DND-41 (cell line): ENCODE measurements at regions not wholly inside any gene's neighbourhood (a gene's known extent, or its start where the extent isn't known, plus 50 kb on each side); places are given as distances from the start of the nearest gene placed in this dataset.
A peak's percentile ranks its signal among the peaks of the same experiment; 100 is the strongest.

Source experiments
- ATAC-seq: fragments of 200-7000 bp; cut with Tn5 transposase; 3 replicates; pipeline ENCODE4 v1.9.1; 2021; ENCODE audit warnings: low read depth; ENCODE audit not compliant: insufficient read depth
- DNase-seq: peaks from one replicate; pipeline ENCODE4 v3.0.0-alpha.2; 2020
- H2AFZ ChIP-seq: 2 replicates; pipeline ENCODE4 v1.6.0; 2012; ENCODE audit warnings: low read depth, low read length
- H3K27ac ChIP-seq: 2 replicates; pipeline ENCODE4 v1.5.1; 2012; ENCODE audit warnings: low read length, inconsistent platforms
- H3K27me3 ChIP-seq: fragments of 200-600 bp; sonication (generic); 2 replicates; pipeline ENCODE4 v1.6.0; 2012; ENCODE audit warnings: low read length, mild to moderate bottlenecking, inconsistent platforms; ENCODE audit not compliant: insufficient read depth, poor library complexity
- H3K36me3 ChIP-seq: 2 replicates; pipeline ENCODE4 v1.5.1; 2012; ENCODE audit warnings: low read length, inconsistent platforms; ENCODE audit not compliant: insufficient read depth
- H3K4me1 ChIP-seq: 2 replicates; pipeline ENCODE4 v1.5.1; 2012; ENCODE audit warnings: mild to moderate bottlenecking, low read length; ENCODE audit not compliant: insufficient read depth
- H3K4me2 ChIP-seq: 2 replicates; pipeline ENCODE4 v1.6.0; 2012; ENCODE audit warnings: mild to moderate bottlenecking, moderate library complexity, low read length, inconsistent platforms; ENCODE audit not compliant: insufficient read depth
- H3K4me3 ChIP-seq, 2 experiments: fragments of 200-600 bp in 1 of 2; shearing (Covaris generic) in 1 of 2; 2 replicates each; pipeline ENCODE4 v1.5.1; 2012 to 2016; ENCODE audit warnings: inconsistent platforms in 2 of 2, low read length in 2 of 2, mild to moderate bottlenecking in 2 of 2, low read depth in 1 of 2, moderate library complexity in 1 of 2
- H3K79me2 ChIP-seq: 2 replicates; pipeline ENCODE4 v1.6.0; 2012; ENCODE audit warnings: low read length, inconsistent platforms; ENCODE audit not compliant: insufficient read depth
- H3K9ac ChIP-seq: 2 replicates; pipeline ENCODE4 v1.6.0; 2012; ENCODE audit warnings: low read depth, mild to moderate bottlenecking, inconsistent platforms, low read length, moderate library complexity
- H3K9me3 ChIP-seq: 2 replicates; pipeline ENCODE4 v1.5.1; 2012; ENCODE audit warnings: low read length, moderate library complexity, mild to moderate bottlenecking, inconsistent platforms; ENCODE audit not compliant: insufficient read depth, severe bottlenecking
- H4K20me1 ChIP-seq: 2 replicates; pipeline ENCODE4 v1.6.0; 2012; ENCODE audit warnings: low read length; ENCODE audit not compliant: insufficient read depth
- EZH2 ChIP-seq: IDR thresholded peaks from 3 replicates; pipeline ENCODE4 v1.6.1; 2012; ENCODE audit warnings: borderline replicate concordance, low read depth, mild to moderate bottlenecking, moderate library complexity, low read length, inconsistent platforms; ENCODE audit not compliant: severe bottlenecking
- TF ChIP-seq, protein P1 (sequence below): IDR thresholded peaks from 2 replicates; pipeline ENCODE4 v1.5.1; 2012; ENCODE audit warnings: borderline replicate concordance, low read length, moderate library complexity, mild to moderate bottlenecking; ENCODE audit not compliant: poor library complexity, severe bottlenecking; ENCODE audit errors: extremely low read depth

DNA sequence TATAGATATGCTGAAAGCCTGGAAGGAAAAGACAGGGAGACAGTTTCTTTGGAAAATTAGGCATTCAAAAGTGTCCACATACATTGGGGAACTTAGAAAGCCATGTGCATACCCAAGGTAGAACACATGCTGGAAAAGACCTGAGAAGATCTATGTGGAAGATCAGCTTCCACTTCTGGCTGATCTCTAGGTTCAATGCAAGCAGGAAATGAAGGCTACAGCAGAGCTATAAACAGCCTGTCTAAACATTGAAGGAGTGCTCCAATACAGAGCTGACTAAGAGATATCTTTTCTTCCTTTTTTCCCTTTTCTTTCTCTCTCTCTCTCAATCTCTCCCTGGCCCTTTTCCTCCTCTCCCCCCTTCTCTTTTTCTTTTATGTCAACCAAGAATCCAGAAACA, 73.6 kb upstream of the TCF12 start:
- H3K9me3 ChIP-seq = no peaks in the 10 kb centered on the region
- H3K27me3 ChIP-seq = no peaks in the 10 kb centered on the region
- H3K4me3 ChIP-seq = no peak overlapping the region
- H4K20me1 ChIP-seq = no peaks in the 10 kb centered on the region
- ATAC-seq = peak; percentile 53; the same call in 1 of the 3 replicates
- H3K27ac ChIP-seq = peak overlapping the region; percentile 21; the same call in 1 of the 2 replicates
- H3K9ac ChIP-seq = no peak overlapping the region
- H3K4me1 ChIP-seq = peaks cover 8% of the 10 kb centered on the region
- no peaks in the 10 kb centered on the region for H3K36me3 ChIP-seq
- no peak for TF ChIP-seq EZH2
- TF ChIP-seq, protein P1, sequence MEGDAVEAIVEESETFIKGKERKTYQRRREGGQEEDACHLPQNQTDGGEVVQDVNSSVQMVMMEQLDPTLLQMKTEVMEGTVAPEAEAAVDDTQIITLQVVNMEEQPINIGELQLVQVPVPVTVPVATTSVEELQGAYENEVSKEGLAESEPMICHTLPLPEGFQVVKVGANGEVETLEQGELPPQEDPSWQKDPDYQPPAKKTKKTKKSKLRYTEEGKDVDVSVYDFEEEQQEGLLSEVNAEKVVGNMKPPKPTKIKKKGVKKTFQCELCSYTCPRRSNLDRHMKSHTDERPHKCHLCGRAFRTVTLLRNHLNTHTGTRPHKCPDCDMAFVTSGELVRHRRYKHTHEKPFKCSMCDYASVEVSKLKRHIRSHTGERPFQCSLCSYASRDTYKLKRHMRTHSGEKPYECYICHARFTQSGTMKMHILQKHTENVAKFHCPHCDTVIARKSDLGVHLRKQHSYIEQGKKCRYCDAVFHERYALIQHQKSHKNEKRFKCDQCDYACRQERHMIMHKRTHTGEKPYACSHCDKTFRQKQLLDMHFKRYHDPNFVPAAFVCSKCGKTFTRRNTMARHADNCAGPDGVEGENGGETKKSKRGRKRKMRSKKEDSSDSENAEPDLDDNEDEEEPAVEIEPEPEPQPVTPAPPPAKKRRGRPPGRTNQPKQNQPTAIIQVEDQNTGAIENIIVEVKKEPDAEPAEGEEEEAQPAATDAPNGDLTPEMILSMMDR = no peak
- peak overlapping the region; percentile 50 for H2AFZ ChIP-seq
- H3K79me2 ChIP-seq = no peaks in the 10 kb centered on the region
- no peak for DNase-seq
- no peak overlapping the region for H3K4me2 ChIP-seq

DNA sequence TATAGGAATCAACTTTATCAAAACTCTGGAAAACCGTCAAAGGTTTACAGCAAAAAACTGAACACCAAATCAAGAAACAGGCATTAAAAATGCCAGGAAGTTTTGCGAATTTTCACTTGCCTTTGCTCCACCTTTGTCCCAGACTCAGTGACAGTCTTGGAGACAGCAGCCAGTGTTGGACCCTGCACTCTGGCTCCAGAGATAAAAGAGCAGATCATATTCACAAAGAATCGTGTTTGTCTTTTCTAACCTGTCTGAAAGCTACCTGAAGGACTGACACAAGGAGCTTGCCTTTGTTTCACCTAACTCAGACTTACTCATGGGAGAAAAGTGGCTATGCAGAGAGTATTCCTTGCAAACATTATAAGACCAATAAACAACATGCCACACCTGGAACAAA, 74.0 kb upstream of the TCF12 start:
- ATAC-seq (no peak), DNase-seq (no peak)
- TF ChIP-seq, protein P1 = no peak
- no peak for TF ChIP-seq EZH2
- no peak overlapping the region for H3K9ac ChIP-seq
- H3K4me2 ChIP-seq = no peak overlapping the region
- H3K27ac ChIP-seq = peak overlapping the region; percentile 21; the same call in 1 of the 2 replicates
- H3K27me3 ChIP-seq = no peaks in the 10 kb centered on the region
- peak overlapping the region; percentile 50 for H2AFZ ChIP-seq
- no peaks in the 10 kb centered on the region for H4K20me1 ChIP-seq
- no peaks in the 10 kb centered on the region for H3K36me3 ChIP-seq
- H3K9me3 ChIP-seq = no peaks in the 10 kb centered on the region
- H3K4me1 ChIP-seq = peaks cover 12% of the 10 kb centered on the region
- no peak overlapping the region for H3K4me3 ChIP-seq
- H3K79me2 ChIP-seq = no peaks in the 10 kb centered on the region

DNA sequence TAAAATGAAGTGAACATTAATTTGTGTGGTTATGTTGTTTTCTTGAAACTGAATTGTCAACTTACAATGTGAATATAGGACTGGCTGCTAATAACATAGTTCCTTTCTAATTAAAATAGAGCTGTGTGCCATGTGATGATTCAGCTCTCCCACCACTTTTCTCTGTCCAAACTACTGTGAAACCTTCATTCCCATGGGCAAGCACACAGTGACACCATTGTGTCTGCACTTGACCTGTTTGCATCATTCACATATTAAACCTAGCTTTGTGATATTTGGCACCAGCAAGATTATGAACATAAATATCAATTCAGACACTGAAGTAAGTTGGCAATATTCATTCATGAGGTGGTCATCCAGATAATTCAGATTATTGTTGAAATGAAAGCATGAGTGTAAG, 78.8 kb upstream of the TCF12 start:
- H3K36me3 ChIP-seq = no peaks in the 10 kb centered on the region

More for the DNA sequence above, 78.8 kb upstream of the TCF12 start:
- H3K27me3 ChIP-seq = no peaks in the 10 kb centered on the region
- no peaks in the 10 kb centered on the region for H4K20me1 ChIP-seq
- no peak overlapping the region for H3K4me3 ChIP-seq
- TF ChIP-seq, protein P1 = no peak
- TF ChIP-seq EZH2 = no peak
- no peak overlapping the region for H3K27ac ChIP-seq
- peaks cover 30% of the 10 kb centered on the region for H3K4me1 ChIP-seq
- DNase-seq = no peak
- H2AFZ ChIP-seq = no peak overlapping the region
- no peak for ATAC-seq
- H3K9ac ChIP-seq = no peak overlapping the region
- H3K4me2 ChIP-seq = peak overlapping the region; percentile 49; the same call in 1 of the 2 replicates
- H3K79me2 ChIP-seq = no peaks in the 10 kb centered on the region
- no peaks in the 10 kb centered on the region for H3K9me3 ChIP-seq
